Prostate gland (tissue), 2 donors: ENCODE measurements at regions not wholly inside any gene's neighbourhood (a gene's known extent, or its start where the extent isn't known, plus 50 kb on each side); places are given as distances from the start of the nearest gene placed in this dataset.

Source experiments
- DNase-seq: peaks from one replicate; pipeline ENCODE4 v3.0.0-alpha.2; 2019; ENCODE audit warnings: low spot score
- H3K27ac ChIP-seq, 2 donors: fragments of 200-600 bp; sonication (generic); 2 replicates each; pipeline ENCODE4 v1.5.1; 2017 to 2019
- H3K27me3 ChIP-seq: fragments of 200-600 bp; sonication (generic); replicated peaks from 2 replicates; pipeline ENCODE4 v1.5.1; 2019; ENCODE audit not compliant: insufficient read depth
- H3K36me3 ChIP-seq, 2 donors: fragments of 200-600 bp; sonication (generic); 1 replicate in 1 of 2; 2 replicates in 1 of 2; pipeline versions ENCODE4 v1.5.1 to v1.8.1; 2017 to 2019
- H3K4me1 ChIP-seq: fragments of 200-600 bp; sonication (generic); replicated peaks from 2 replicates; pipeline ENCODE4 v1.5.1; 2019
- H3K4me3 ChIP-seq, 2 donors: fragments of 200-600 bp; sonication (generic); 2 replicates each; pipeline ENCODE4 v1.5.1; 2017 to 2019
- H3K9me3 ChIP-seq: fragments of 200-600 bp; sonication (generic); 2 replicates; pipeline ENCODE4 v1.5.1; 2017
- CTCF ChIP-seq, 4 experiments: fragments of 200-600 bp in 2 of 4; fragments of 450-650 bp in 2 of 4; sonication (generic) in 2 of 4; IDR thresholded peaks; 1 replicate in 3 of 4; 2 replicates in 1 of 4; pipeline ENCODE4 v1.5.1; 2016 to 2019; ENCODE audit warnings: antibody characterized with exemption in 4 of 4, mild to moderate bottlenecking in 2 of 4, moderate library complexity in 2 of 4
- POLR2A ChIP-seq: fragments of 450-650 bp; IDR thresholded peaks from one replicate; pipeline ENCODE4 v1.6.1; 2016; ENCODE audit warnings: antibody characterized with exemption, mild to moderate bottlenecking
- POLR2AphosphoS5 ChIP-seq: sonication (generic); formaldehyde crosslinking; IDR thresholded peaks from one replicate; pipeline ENCODE4 v1.6.1; 2017; ENCODE audit warnings: antibody characterized with exemption
- WGBS: methylation state at CpG from one replicate; pipeline ENCODE4 v1.1.5; 2018; 5-methylcytosine and 5-hydroxymethylcytosine counted together
- intact Hi-C: fragments of 100-400 bp; cut with DNase I; formaldehyde crosslinking; loops from one replicate; pipeline ENCODE4 v1.14.2; 2022

- H3K4me1 ChIP-seq, result no peaks in the 10 kb centered on the region
- no peaks in the 10 kb centered on the region for H3K36me3 ChIP-seq
- DNase-seq, result no peak
- TF ChIP-seq CTCF (IDR thresholded peaks at IDR 0.05) (no peak), POLR2A (no peak), POLR2AphosphoS5 (no peak)
- no peaks in the 10 kb centered on the region for H3K27me3 ChIP-seq
- intact Hi-C loops, result loop anchor here (10.0 kb wide), 1 partner anchor 735 kb away; no protein-coding TSS in a partner anchor
- H3K4me3 ChIP-seq, result no peak overlapping the region
- WGBS, result 84% methylated on average over 4 of the region's 4 CpGs
- no peaks in the 10 kb centered on the region for H3K9me3 ChIP-seq
- H3K27ac ChIP-seq, result no peak overlapping the region
Observed at GRCh38 chr4:53929311-53929710, 135.1 kb downstream of the CHIC2 start.

- no peaks in the 10 kb centered on the region for H3K36me3 ChIP-seq
- no peaks in the 10 kb centered on the region for H3K4me1 ChIP-seq
- DNase-seq, result no peak
- intact Hi-C loops, result loop anchor here (10.0 kb wide), 1 partner anchor 734 kb away; no protein-coding TSS in a partner anchor
- H3K4me3 ChIP-seq, result no peak overlapping the region
- TF ChIP-seq CTCF (IDR thresholded peaks at IDR 0.05) (no peak), POLR2AphosphoS5 (no peak), POLR2A (no peak)
- no peaks in the 10 kb centered on the region for H3K27me3 ChIP-seq
- H3K9me3 ChIP-seq, result no peaks in the 10 kb centered on the region
- no peak overlapping the region for H3K27ac ChIP-seq
Observed at GRCh38 chr4:53928825-53929224, 135.6 kb downstream of the CHIC2 start.

- no peak for TF ChIP-seq POLR2AphosphoS5
- TF ChIP-seq POLR2A, result no peak
- no peak for TF ChIP-seq CTCF (IDR thresholded peaks at IDR 0.05)
- no peaks in the 10 kb centered on the region for H3K9me3 ChIP-seq
- no peaks in the 10 kb centered on the region for H3K27me3 ChIP-seq
- H3K27ac ChIP-seq, result no peak overlapping the region
- intact Hi-C loops, result loop anchor here (10.0 kb wide), 1 partner anchor 730 kb away; no protein-coding TSS in a partner anchor
- WGBS, result 83% methylated on average over 2 of the region's 2 CpGs
- DNase-seq, result no peak
- H3K4me3 ChIP-seq, result no peak overlapping the region
- H3K4me1 ChIP-seq, result no peaks in the 10 kb centered on the region
- no peaks in the 10 kb centered on the region for H3K36me3 ChIP-seq
Observed at GRCh38 chr4:53925050-53925605, 139.3 kb downstream of the CHIC2 start.

DNA sequence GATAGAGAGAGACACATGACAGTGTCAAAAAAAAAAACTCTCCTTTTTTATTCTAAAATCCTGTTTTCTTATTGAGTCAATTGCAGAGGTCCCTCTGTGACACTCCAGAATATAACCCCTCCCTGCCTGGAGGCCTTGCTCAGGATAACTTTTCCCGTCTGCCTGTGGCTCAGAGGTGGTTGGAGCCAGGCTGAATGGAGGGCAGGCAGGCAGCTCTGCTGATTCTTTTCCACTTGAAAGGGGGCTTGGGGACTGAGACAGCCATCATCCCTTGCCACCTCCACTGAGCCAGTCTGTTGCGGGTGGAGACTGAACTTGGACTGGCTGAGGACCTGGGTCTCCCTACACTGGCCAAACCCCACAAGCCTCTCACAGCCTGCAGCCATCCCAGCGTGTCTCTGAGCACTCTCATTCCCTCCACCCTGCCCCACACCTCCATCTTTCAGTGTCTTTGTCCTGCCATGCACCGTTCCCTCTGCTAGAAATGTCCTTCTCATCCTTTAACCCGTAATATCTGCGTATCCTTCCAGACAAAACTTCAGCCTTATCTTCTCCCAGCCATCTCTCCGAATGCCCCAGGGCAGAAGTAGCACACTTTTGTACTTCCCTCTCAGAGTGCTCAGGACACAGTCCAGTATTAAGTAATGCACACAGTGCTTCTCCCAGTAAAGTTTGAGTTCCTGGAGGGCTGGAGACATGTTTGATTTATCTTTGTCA, 139.9 kb downstream of the CHIC2 start:
- 87% methylated on average over 7 of the region's 7 CpGs for WGBS
- intact Hi-C loops, result loop anchor here (10.0 kb wide), 1 partner anchor 730 kb away; no protein-coding TSS in a partner anchor

More for the DNA sequence above, 139.9 kb downstream of the CHIC2 start:
- H3K27me3 ChIP-seq, result no peaks in the 10 kb centered on the region
- H3K9me3 ChIP-seq, result no peaks in the 10 kb centered on the region
- no peak for TF ChIP-seq POLR2A
- TF ChIP-seq POLR2AphosphoS5, result no peak
- no peak for TF ChIP-seq CTCF (IDR thresholded peaks at IDR 0.05)
- H3K27ac ChIP-seq, result no peak overlapping the region
- no peaks in the 10 kb centered on the region for H3K36me3 ChIP-seq
- DNase-seq, result no peak
- H3K4me3 ChIP-seq, result no peak overlapping the region
- no peaks in the 10 kb centered on the region for H3K4me1 ChIP-seq
